Lung (tissue), 11 donors: ENCODE measurements at regions not wholly inside any gene's neighbourhood (a gene's known extent, or its start where the extent isn't known, plus 50 kb on each side); places are given as distances from the start of the nearest gene placed in this dataset.

Experiments used
- ATAC-seq: fragments of 200-7000 bp; cut with Tn5 transposase; one replicate; pipeline ENCODE4 v1.9.1; 2020; ENCODE audit warnings: moderate number of reproducible peaks; ENCODE audit not compliant: insufficient read depth, low FRiP score
- DNase-seq, 3 donors: peaks; one replicate each; pipeline ENCODE4 v3.0.0-alpha.2; 2013 to 2017
- H3K27ac ChIP-seq, 2 donors: one replicate each; pipeline ENCODE4 v1.5.1; 2013; ENCODE audit warnings: mild to moderate bottlenecking in 2 of 2, moderate library complexity in 2 of 2, control low read depth in 1 of 2, inconsistent platforms in 1 of 2, low read depth in 1 of 2, low read length in 1 of 2
- H3K27me3 ChIP-seq, 3 donors: one replicate each; pipeline ENCODE4 v1.5.1; 2013; ENCODE audit warnings: low read length in 2 of 3; ENCODE audit not compliant: control insufficient read depth in 3 of 3, insufficient read depth in 3 of 3
- H3K36me3 ChIP-seq, 4 donors: one replicate each; pipeline ENCODE4 v1.5.1; 2013; ENCODE audit warnings: low read length in 4 of 4, mild to moderate bottlenecking in 1 of 4, moderate library complexity in 1 of 4; ENCODE audit not compliant: control insufficient read depth in 4 of 4, insufficient read depth in 4 of 4
- H3K4me1 ChIP-seq, 5 donors: one replicate each; pipeline ENCODE4 v1.5.1; 2013; ENCODE audit warnings: low read length in 5 of 5, mild to moderate bottlenecking in 2 of 5, moderate library complexity in 1 of 5; ENCODE audit not compliant: control insufficient read depth in 5 of 5, insufficient read depth in 5 of 5
- H3K4me3 ChIP-seq: one replicate; pipeline ENCODE4 v1.5.1; 2013; ENCODE audit warnings: mild to moderate bottlenecking, control low read depth, moderate library complexity
- H3K9ac ChIP-seq, 2 donors: one replicate each; pipeline ENCODE4 v1.5.1; 2013; ENCODE audit warnings: low read length in 2 of 2, control low read depth in 1 of 2; ENCODE audit not compliant: insufficient read depth in 1 of 2
- H3K9me3 ChIP-seq, 4 donors: one replicate each; pipeline ENCODE4 v1.5.1; 2013; ENCODE audit warnings: low read length in 3 of 4, mild to moderate bottlenecking in 1 of 4, moderate library complexity in 1 of 4; ENCODE audit not compliant: control insufficient read depth in 4 of 4, insufficient read depth in 3 of 4
- WGBS, 2 donors: extraction: QIAGEN DNeasy Blood & Tissue Kit; methylation state at CpG; one replicate each; pipeline ENCODE4 v1.1.7; 2013; 5-methylcytosine and 5-hydroxymethylcytosine counted together
- TF ChIP-seq, protein P1 (sequence below): IDR thresholded peaks from 2 replicates; pipeline ENCODE4 v1.5.1; 2012; ENCODE audit warnings: mild to moderate bottlenecking; ENCODE audit errors: control extremely low read depth, extremely low read depth
- donor health status: control.
- donor health status: control.
- donor health status: Bipolar disorder and iron deficiency.
- donor health status: healthy.
- donor health status: DM: yes; HTN: yes; CAD: no.

DNA sequence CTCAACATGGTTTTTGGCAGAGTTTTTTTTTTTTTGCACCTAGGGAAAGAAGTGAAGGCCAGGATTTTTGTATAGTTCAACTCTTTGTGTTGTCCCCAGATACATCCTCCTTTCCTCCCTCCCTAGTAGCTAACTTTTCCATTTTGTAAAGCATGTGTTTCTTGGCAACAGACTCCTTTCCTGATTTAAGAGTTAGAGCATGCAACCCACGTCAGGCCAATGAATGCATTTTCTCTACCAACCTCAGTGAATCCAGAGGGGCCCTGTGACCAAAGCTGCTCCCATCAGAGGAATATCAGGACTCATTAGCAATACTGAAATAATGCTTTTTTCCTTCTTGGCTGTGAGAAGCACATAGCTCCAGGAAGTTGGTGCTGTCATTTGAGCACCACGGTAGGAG, 287.2 kb downstream of the LMO4 start:
- WGBS, 2 donors = 82% methylated on average over 2 of the region's 2 CpGs
- TF ChIP-seq, protein P1, sequence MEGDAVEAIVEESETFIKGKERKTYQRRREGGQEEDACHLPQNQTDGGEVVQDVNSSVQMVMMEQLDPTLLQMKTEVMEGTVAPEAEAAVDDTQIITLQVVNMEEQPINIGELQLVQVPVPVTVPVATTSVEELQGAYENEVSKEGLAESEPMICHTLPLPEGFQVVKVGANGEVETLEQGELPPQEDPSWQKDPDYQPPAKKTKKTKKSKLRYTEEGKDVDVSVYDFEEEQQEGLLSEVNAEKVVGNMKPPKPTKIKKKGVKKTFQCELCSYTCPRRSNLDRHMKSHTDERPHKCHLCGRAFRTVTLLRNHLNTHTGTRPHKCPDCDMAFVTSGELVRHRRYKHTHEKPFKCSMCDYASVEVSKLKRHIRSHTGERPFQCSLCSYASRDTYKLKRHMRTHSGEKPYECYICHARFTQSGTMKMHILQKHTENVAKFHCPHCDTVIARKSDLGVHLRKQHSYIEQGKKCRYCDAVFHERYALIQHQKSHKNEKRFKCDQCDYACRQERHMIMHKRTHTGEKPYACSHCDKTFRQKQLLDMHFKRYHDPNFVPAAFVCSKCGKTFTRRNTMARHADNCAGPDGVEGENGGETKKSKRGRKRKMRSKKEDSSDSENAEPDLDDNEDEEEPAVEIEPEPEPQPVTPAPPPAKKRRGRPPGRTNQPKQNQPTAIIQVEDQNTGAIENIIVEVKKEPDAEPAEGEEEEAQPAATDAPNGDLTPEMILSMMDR = no peak
- DNase-seq (peak in 1 of 3 donors; percentile 48), ATAC-seq (no peak)
- Histone ChIP-seq H3K27ac (no peak overlapping the region), H3K27me3 (no peaks in the 10 kb centered on the region), H3K9ac (no peak overlapping the region), H3K9me3 (peaks cover 0 to 6% (median 0%) of the 10 kb centered on the region in 4 donors), H3K4me1 (peaks cover 0 to 11% (median 0%) of the 10 kb centered on the region in 5 donors), H3K4me3 (no peak overlapping the region), H3K36me3 (no peaks in the 10 kb centered on the region)

GRCh38 chr1:87620807-87621206, 292.1 kb downstream of the LMO4 start:
- ATAC-seq (no peak), DNase-seq (no peak)
- Histone ChIP-seq H3K27ac (no peak overlapping the region), H3K4me3 (no peak overlapping the region), H3K36me3 (no peaks in the 10 kb centered on the region), H3K9me3 (peaks cover 0 to 6% (median 0%) of the 10 kb centered on the region in 4 donors), H3K9ac (no peak overlapping the region), H3K4me1 (peaks cover 0 to 5% (median 0%) of the 10 kb centered on the region in 5 donors), H3K27me3 (no peaks in the 10 kb centered on the region)
- WGBS, 2 donors = 94% methylated on average over 2 of the region's 2 CpGs
- TF ChIP-seq, protein P1 = no peak

DNA sequence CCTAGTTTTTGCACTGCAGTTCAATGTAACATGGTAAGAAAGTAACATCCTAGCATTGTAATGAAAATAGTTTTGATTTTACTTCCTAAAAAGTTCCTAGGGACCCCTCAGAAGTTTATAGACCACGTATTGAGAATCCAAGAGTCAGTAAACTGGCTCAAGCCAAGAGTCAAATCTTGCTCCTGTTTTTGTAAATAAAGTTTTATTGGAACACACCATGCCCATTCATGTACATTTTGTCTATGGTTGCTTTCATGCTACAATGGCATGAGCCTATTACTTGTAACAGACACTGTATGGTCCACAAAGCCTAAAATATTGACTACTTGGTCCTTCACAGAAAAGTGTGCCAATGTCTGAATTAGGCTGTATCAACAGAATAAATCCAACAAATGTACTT, 301.0 kb downstream of the LMO4 start:
- no peak overlapping the region for H3K27ac ChIP-seq
- no peak overlapping the region for H3K9ac ChIP-seq
- WGBS, 2 donors = 75 to 85% methylated on average over 1 of the region's 1 CpG
- H3K4me1 ChIP-seq = no peaks in the 10 kb centered on the region
- H3K9me3 ChIP-seq = peaks cover 0 to 1% (median 0%) of the 10 kb centered on the region in 4 donors
- no peaks in the 10 kb centered on the region for H3K36me3 ChIP-seq
- DNase-seq (no peak), ATAC-seq (no peak)
- TF ChIP-seq, protein P1 = no peak
- no peaks in the 10 kb centered on the region for H3K27me3 ChIP-seq
- H3K4me3 ChIP-seq = no peak overlapping the region

GRCh38 chr1:87632232-87632631, 303.6 kb downstream of the LMO4 start:
- H3K27ac ChIP-seq = no peak overlapping the region
- H3K9me3 ChIP-seq = peaks cover 0 to 7% (median 0%) of the 10 kb centered on the region in 4 donors
- DNase-seq (no peak), ATAC-seq (no peak)
- H3K4me1 ChIP-seq = no peaks in the 10 kb centered on the region
- WGBS, 2 donors = 88 to 91% methylated on average over 3 of the region's 3 CpGs
- no peaks in the 10 kb centered on the region for H3K27me3 ChIP-seq
- no peaks in the 10 kb centered on the region for H3K36me3 ChIP-seq
- TF ChIP-seq, protein P1 = no peak
- no peak overlapping the region for H3K9ac ChIP-seq
- H3K4me3 ChIP-seq = no peak overlapping the region
